Brain microvascular endothelial cell (primary cell): ENCODE measurements at regions not wholly inside any gene's neighbourhood (a gene's known extent, or its start where the extent isn't known, plus 50 kb on each side); places are given as distances from the start of the nearest gene placed in this dataset.

Experiments used
- DNase-seq: peaks from one replicate; pipeline ENCODE4 v3.0.0-alpha.2; 2020
- H3K27ac ChIP-seq: fragments of 250-450 bp; sonication (Bioruptor Pico); 2 replicates; pipeline ENCODE4 v1.5.1; 2020; ENCODE audit warnings: mild to moderate bottlenecking, moderate library complexity
- H3K27me3 ChIP-seq: fragments of 250-450 bp; sonication (Bioruptor Pico); replicated peaks from 2 replicates; pipeline ENCODE4 v1.5.1; 2020; ENCODE audit warnings: mild to moderate bottlenecking
- H3K36me3 ChIP-seq: fragments of 250-450 bp; sonication (Bioruptor Pico); replicated peaks from 2 replicates; pipeline ENCODE4 v1.5.1; 2020; ENCODE audit warnings: mild to moderate bottlenecking
- H3K4me3 ChIP-seq: 2 replicates; pipeline ENCODE4 v1.5.1; 2011; ENCODE audit warnings: low read depth, mild to moderate bottlenecking, control low read depth, low read length, moderate library complexity
- in situ Hi-C: cut with HindIII; loops from 2 replicates; pipeline ENCODE4 v1.10.0; 2017; ENCODE audit warnings: low sequenced_read_pairs, low pct_ligation_motif_present
- TF ChIP-seq, protein P1 (sequence below): IDR thresholded peaks from 2 replicates; pipeline ENCODE4 v1.5.1; 2011; ENCODE audit warnings: low read depth, mild to moderate bottlenecking, moderate library complexity, low read length, control low read depth, inconsistent platforms; ENCODE audit errors: missing control alignments

DNA sequence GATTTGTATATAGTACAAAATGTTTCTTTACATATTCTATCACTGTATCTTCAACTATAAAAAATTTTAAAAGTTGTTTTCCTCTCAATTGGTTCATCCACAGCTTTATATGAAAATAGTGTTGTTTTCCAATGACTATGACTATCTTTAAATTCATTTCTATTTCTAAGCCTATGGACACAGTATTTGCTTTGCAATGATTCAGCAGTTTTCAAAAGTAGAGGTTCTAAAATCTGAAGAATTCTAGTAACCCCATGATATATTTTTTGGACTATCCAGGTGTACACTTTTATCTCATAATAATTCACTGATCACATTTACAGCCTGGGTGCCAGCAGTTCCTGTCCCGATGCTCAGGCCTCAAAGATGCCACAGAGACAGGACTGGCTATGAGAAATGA lies 118.4 kb upstream of the PTPRR start:
- TF ChIP-seq, protein P1, sequence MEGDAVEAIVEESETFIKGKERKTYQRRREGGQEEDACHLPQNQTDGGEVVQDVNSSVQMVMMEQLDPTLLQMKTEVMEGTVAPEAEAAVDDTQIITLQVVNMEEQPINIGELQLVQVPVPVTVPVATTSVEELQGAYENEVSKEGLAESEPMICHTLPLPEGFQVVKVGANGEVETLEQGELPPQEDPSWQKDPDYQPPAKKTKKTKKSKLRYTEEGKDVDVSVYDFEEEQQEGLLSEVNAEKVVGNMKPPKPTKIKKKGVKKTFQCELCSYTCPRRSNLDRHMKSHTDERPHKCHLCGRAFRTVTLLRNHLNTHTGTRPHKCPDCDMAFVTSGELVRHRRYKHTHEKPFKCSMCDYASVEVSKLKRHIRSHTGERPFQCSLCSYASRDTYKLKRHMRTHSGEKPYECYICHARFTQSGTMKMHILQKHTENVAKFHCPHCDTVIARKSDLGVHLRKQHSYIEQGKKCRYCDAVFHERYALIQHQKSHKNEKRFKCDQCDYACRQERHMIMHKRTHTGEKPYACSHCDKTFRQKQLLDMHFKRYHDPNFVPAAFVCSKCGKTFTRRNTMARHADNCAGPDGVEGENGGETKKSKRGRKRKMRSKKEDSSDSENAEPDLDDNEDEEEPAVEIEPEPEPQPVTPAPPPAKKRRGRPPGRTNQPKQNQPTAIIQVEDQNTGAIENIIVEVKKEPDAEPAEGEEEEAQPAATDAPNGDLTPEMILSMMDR = no peak
- in situ Hi-C loops = no loop called here
- no peaks in the 10 kb centered on the region for H3K36me3 ChIP-seq
- no peak for DNase-seq
- H3K4me3 ChIP-seq = no peak overlapping the region
- no peak overlapping the region for H3K27ac ChIP-seq
- H3K27me3 ChIP-seq = no peaks in the 10 kb centered on the region

GRCh38 chr12:71036526-71036925 lies 116.0 kb upstream of the PTPRR start:
- Histone ChIP-seq H3K27ac (no peak overlapping the region), H3K27me3 (no peaks in the 10 kb centered on the region), H3K36me3 (no peaks in the 10 kb centered on the region), H3K4me3 (no peak overlapping the region)
- TF ChIP-seq, protein P1 = no peak
- in situ Hi-C loops = no loop called here
- no peak for DNase-seq

- Histone ChIP-seq H3K4me3 (no peak overlapping the region), H3K27ac (no peak overlapping the region), H3K36me3 (no peaks in the 10 kb centered on the region), H3K27me3 (no peaks in the 10 kb centered on the region)
- DNase-seq = no peak
- TF ChIP-seq, protein P1 = no peak
- in situ Hi-C loops = no loop called here
Measured at GRCh38 chr12:71032933-71033332, 112.4 kb upstream of the PTPRR start.

GRCh38 chr12:71029302-71029701 lies 108.8 kb upstream of the PTPRR start:
- TF ChIP-seq, protein P1 = no peak
- Histone ChIP-seq H3K27ac (no peak overlapping the region), H3K36me3 (no peaks in the 10 kb centered on the region), H3K4me3 (no peak overlapping the region), H3K27me3 (no peaks in the 10 kb centered on the region)
- no peak for DNase-seq
- in situ Hi-C loops = no loop called here

DNA sequence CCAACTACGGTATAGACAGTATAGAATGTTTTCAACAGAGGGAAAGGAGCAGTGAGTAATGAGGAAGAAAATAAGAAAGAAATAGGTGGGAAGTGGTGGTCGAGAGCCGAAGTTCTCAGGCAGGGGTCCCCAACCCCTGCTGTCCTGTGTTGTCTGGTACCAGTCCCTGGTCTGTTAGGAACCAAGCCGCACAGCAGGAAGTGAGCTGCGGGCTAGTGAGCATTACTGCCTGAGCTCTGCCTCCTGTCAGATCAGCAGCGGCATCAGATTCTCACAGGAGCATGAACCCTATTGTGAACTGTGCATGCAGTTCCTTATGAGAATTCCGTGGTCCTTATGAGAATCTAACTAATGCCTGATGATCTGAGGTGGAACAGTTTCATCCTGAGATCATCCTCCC lies 107.3 kb upstream of the PTPRR start:
- no peak overlapping the region for H3K4me3 ChIP-seq
- TF ChIP-seq, protein P1 = no peak
- H3K27me3 ChIP-seq = no peaks in the 10 kb centered on the region
- in situ Hi-C loops = no loop called here
- DNase-seq = no peak
- H3K27ac ChIP-seq = no peak overlapping the region
- H3K36me3 ChIP-seq = no peaks in the 10 kb centered on the region

- no peak overlapping the region for H3K27ac ChIP-seq
- H3K27me3 ChIP-seq = no peaks in the 10 kb centered on the region
- TF ChIP-seq, protein P1 = no peak
- no peak for DNase-seq
- in situ Hi-C loops = no loop called here
- no peaks in the 10 kb centered on the region for H3K36me3 ChIP-seq
- H3K4me3 ChIP-seq = no peak overlapping the region
Measured at GRCh38 chr12:71024827-71025226, 104.3 kb upstream of the PTPRR start.
